Bronchial epithelial cell (primary cell): ENCODE measurements at regions not wholly inside any gene's neighbourhood (a gene's known extent, or its start where the extent isn't known, plus 50 kb on each side); places are given as distances from the start of the nearest gene placed in this dataset.
"Not testable (repeated sequence)": the region's sequence is repeated elsewhere in the genome, so short reads cannot be mapped to it uniquely, and the experiment has no call there.

Experiments used
- DNase-seq: peaks from one replicate; pipeline ENCODE4 v3.0.0-alpha.2; 2010; ENCODE audit warnings: low read depth
- FAIRE-seq: peaks from 2 replicates; lab custom pipeline; 2011; peaks lifted over from hg19 to GRCh38; lab: Jason Lieb, UNC
- H3K27me3 ChIP-seq: 2 replicates; pipeline ENCODE4 v1.5.1; 2011; ENCODE audit warnings: low read length; ENCODE audit not compliant: control insufficient read depth, insufficient read depth
- H3K36me3 ChIP-seq: 2 replicates; pipeline ENCODE4 v1.5.1; 2011; ENCODE audit warnings: low read length; ENCODE audit not compliant: control insufficient read depth, insufficient read depth
- H3K4me3 ChIP-seq: 2 replicates; pipeline ENCODE4 v1.5.1; 2011; ENCODE audit warnings: mild to moderate bottlenecking, low read depth, low read length, control low read depth
- CTCF ChIP-seq: IDR thresholded peaks from 2 replicates; pipeline ENCODE4 v1.5.1; 2011; ENCODE audit warnings: mild to moderate bottlenecking, moderate library complexity, low read length, control low read depth, inconsistent platforms; ENCODE audit not compliant: insufficient read depth, severe bottlenecking

- FAIRE-seq (no peak), DNase-seq (no peak)
- no peak overlapping the region for H3K4me3 ChIP-seq
- no peak for TF ChIP-seq CTCF
- H3K27me3 ChIP-seq = no peaks in the 10 kb centered on the region
- no peaks in the 10 kb centered on the region for H3K36me3 ChIP-seq
Measured at GRCh38 chr6:84842525-84843166, 78.2 kb upstream of the TBX18 start.

- not testable (repeated sequence) for DNase-seq, FAIRE-seq, H3K36me3 ChIP-seq, H3K27me3 ChIP-seq, H3K4me3 ChIP-seq
Measured at GRCh38 chr6:84837068-84837866, 72.9 kb upstream of the TBX18 start.

- TF ChIP-seq CTCF = no peak
- FAIRE-seq (peak; percentile 80), DNase-seq (peak; percentile 98)
- Histone ChIP-seq H3K4me3 (no peak overlapping the region), H3K27me3 (no peaks in the 10 kb centered on the region), H3K36me3 (no peaks in the 10 kb centered on the region)
Measured at GRCh38 chr6:84836366-84836765, 72.0 kb upstream of the TBX18 start.

GRCh38 chr6:84835340-84835739 lies 70.9 kb upstream of the TBX18 start:
- Histone ChIP-seq H3K4me3 (no peak overlapping the region), H3K27me3 (no peaks in the 10 kb centered on the region), H3K36me3 (no peaks in the 10 kb centered on the region)
- DNase-seq (no peak), FAIRE-seq (no peak)
- no peak for TF ChIP-seq CTCF

GRCh38 chr6:84831924-84832323 lies 67.5 kb upstream of the TBX18 start:
- not testable (repeated sequence) for FAIRE-seq, DNase-seq, H3K27me3 ChIP-seq, H3K4me3 ChIP-seq, H3K36me3 ChIP-seq

GRCh38 chr6:84825461-84825860 lies 61.1 kb upstream of the TBX18 start:
- H3K36me3 ChIP-seq = no peaks in the 10 kb centered on the region
- DNase-seq = peak; percentile 89
- no peak for FAIRE-seq
- H3K4me3 ChIP-seq = no peak overlapping the region
- no peak for TF ChIP-seq CTCF
- H3K27me3 ChIP-seq = no peaks in the 10 kb centered on the region

- DNase-seq, H3K36me3 ChIP-seq, H3K4me3 ChIP-seq, FAIRE-seq, H3K27me3 ChIP-seq: not testable (repeated sequence)
Measured at GRCh38 chr6:84821314-84821713, 56.9 kb upstream of the TBX18 start.
